Esophagus muscularis mucosa (tissue), 4 donors: ENCODE measurements at regions not wholly inside any gene's neighbourhood (a gene's known extent, or its start where the extent isn't known, plus 50 kb on each side); places are given as distances from the start of the nearest gene placed in this dataset.

ENCODE experiments used
- DNase-seq: peaks from one replicate; pipeline ENCODE4 v3.0.0-alpha.2; 2017; ENCODE audit errors: extremely low spot score
- H3K27ac ChIP-seq, 4 donors: fragments of 200-600 bp; sonication (generic); replicated peaks in 1 of 4; 1 replicate in 3 of 4; 2 replicates in 1 of 4; pipeline ENCODE4 v1.5.1; 2016 to 2019; ENCODE audit warnings: mild to moderate bottlenecking in 1 of 4
- H3K27me3 ChIP-seq, 4 donors: fragments of 200-600 bp; sonication (generic); one replicate each; pipeline versions ENCODE4 v1.5.1 to v1.6.0; 2016 to 2019
- H3K36me3 ChIP-seq, 4 donors: fragments of 200-600 bp; sonication (generic); one replicate each; pipeline ENCODE4 v1.5.1; 2016 to 2019
- H3K4me1 ChIP-seq, 4 donors: fragments of 200-600 bp; sonication (generic); one replicate each; pipeline ENCODE4 v1.5.1; 2016 to 2019
- H3K4me3 ChIP-seq, 4 donors: fragments of 200-600 bp; sonication (generic); 1 replicate in 2 of 4; 2 replicates in 2 of 4; pipeline ENCODE4 v1.5.1; 2016 to 2019; ENCODE audit warnings: mild to moderate bottlenecking in 4 of 4, moderate library complexity in 1 of 4
- H3K9me3 ChIP-seq, 4 donors: fragments of 200-600 bp; sonication (generic); 1 replicate in 3 of 4; 2 replicates in 1 of 4; pipeline ENCODE4 v1.5.1; 2016 to 2019
- EP300 ChIP-seq: sonication (generic); formaldehyde crosslinking; IDR thresholded peaks from one replicate; pipeline ENCODE4 v1.6.1; 2017; ENCODE audit warnings: antibody characterized with exemption
- POLR2A ChIP-seq: fragments of 450-650 bp; IDR thresholded peaks from one replicate; pipeline ENCODE4 v1.6.1; 2017; ENCODE audit warnings: antibody characterized with exemption, moderate library complexity, mild to moderate bottlenecking, low read depth
- POLR2AphosphoS5 ChIP-seq, 2 donors: sonication (generic); formaldehyde crosslinking; IDR thresholded peaks; one replicate each; pipeline ENCODE4 v1.6.1; 2017; ENCODE audit warnings: antibody characterized with exemption in 2 of 2
- WGBS: methylation state at CpG from one replicate; pipeline ENCODE4 v1.1.5; 2018; 5-methylcytosine and 5-hydroxymethylcytosine counted together
- intact Hi-C: fragments of 100-400 bp; cut with DNase I; formaldehyde crosslinking; loops from one replicate; pipeline ENCODE4 v1.15.1; 2023
- TF ChIP-seq, protein P1 (sequence below), 3 experiments: fragments of 200-600 bp in 2 of 3; fragments of 450-650 bp in 1 of 3; sonication (generic) in 2 of 3; IDR thresholded peaks; one replicate each; pipeline ENCODE4 v1.5.1; 2017 to 2019; ENCODE audit warnings: antibody characterized with exemption in 3 of 3, mild to moderate bottlenecking in 2 of 3, moderate library complexity in 1 of 3

DNA sequence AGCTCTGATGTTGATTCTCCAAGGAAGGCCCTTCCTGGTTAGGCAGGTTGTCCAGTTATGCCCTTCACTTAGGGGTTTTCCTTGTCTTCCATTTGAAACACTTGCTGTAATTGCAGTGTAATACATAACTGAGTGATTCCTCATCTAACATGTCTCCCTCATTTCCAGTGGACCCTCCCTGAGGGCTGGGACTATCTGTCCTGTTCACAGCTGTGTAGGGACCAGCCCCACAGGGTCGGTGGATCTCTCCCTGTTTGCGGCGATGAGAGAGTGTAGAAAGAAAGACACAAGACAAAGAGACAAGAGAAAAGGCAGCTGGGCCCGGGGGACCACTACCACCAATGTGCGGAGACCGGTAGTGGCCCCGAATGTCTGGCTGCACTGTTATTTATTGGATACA is 135.9 kb upstream of the EEPD1 start:
- WGBS: 94% methylated on average over 7 of the region's 7 CpGs
- intact Hi-C loops: no loop called here
- no peaks in the 10 kb centered on the region for H3K9me3 ChIP-seq

DNA sequence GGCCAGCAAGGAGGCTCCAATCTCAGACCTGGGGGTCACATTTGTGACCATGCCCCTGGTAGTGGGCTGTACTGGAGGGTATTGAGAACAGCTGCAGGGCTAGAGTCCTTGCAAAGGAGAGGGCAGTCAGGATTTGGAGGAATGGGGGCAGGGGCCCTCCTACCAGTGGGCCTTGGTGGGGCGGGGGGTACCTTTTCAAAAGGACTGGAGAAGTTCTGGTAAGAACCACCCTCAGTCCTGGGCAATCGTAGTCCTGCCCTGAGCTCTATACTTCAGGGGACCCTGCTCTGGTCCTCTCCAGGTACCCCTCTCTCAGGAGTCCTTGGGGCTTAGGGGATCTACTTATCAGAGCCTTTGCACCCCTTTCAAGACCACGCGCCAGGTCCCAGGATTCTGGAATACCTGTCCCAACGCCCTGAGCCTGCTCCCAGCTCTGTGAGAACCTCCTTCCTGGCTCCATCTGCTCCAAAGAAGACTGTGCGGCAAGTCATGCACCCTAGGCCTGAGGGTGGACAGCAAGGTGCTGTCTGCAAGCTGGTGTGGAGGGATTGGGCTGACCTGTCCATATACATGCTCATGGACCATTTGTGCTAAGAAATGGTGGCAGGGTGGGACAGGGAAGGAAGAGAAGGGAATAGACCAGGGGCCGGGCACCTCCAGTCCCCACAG is 134.1 kb upstream of the EEPD1 start:
- Histone ChIP-seq H3K9me3 (no peaks in the 10 kb centered on the region), H3K36me3 (no peaks in the 10 kb centered on the region), H3K27me3 (no peaks in the 10 kb centered on the region), H3K27ac (no peak overlapping the region), H3K4me3 (no peak overlapping the region), H3K4me1 (peaks cover 6 to 33% (median 28%) of the 10 kb centered on the region in 4 donors)
- no peak for TF ChIP-seq POLR2A
- TF ChIP-seq POLR2AphosphoS5 (IDR thresholded peaks at IDR 0.05): no peak
- no peak for TF ChIP-seq EP300
- TF ChIP-seq, protein P1, sequence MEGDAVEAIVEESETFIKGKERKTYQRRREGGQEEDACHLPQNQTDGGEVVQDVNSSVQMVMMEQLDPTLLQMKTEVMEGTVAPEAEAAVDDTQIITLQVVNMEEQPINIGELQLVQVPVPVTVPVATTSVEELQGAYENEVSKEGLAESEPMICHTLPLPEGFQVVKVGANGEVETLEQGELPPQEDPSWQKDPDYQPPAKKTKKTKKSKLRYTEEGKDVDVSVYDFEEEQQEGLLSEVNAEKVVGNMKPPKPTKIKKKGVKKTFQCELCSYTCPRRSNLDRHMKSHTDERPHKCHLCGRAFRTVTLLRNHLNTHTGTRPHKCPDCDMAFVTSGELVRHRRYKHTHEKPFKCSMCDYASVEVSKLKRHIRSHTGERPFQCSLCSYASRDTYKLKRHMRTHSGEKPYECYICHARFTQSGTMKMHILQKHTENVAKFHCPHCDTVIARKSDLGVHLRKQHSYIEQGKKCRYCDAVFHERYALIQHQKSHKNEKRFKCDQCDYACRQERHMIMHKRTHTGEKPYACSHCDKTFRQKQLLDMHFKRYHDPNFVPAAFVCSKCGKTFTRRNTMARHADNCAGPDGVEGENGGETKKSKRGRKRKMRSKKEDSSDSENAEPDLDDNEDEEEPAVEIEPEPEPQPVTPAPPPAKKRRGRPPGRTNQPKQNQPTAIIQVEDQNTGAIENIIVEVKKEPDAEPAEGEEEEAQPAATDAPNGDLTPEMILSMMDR (IDR thresholded peaks at IDR 0.05): no peak
- no peak for DNase-seq
- intact Hi-C loops: no loop called here
- WGBS: 92% methylated on average over 6 of the region's 7 CpGs

More for the DNA sequence above, 135.9 kb upstream of the EEPD1 start:
- Histone ChIP-seq H3K27me3 (no peaks in the 10 kb centered on the region), H3K36me3 (no peaks in the 10 kb centered on the region), H3K4me1 (peaks cover 3 to 30% (median 22%) of the 10 kb centered on the region in 4 donors), H3K4me3 (no peak overlapping the region), H3K27ac (no peak overlapping the region)
- no peak for DNase-seq
- TF ChIP-seq POLR2A (no peak), EP300 (no peak), POLR2AphosphoS5 (IDR thresholded peaks at IDR 0.05) (no peak)
- TF ChIP-seq, protein P1 (IDR thresholded peaks at IDR 0.05): no peak

DNA sequence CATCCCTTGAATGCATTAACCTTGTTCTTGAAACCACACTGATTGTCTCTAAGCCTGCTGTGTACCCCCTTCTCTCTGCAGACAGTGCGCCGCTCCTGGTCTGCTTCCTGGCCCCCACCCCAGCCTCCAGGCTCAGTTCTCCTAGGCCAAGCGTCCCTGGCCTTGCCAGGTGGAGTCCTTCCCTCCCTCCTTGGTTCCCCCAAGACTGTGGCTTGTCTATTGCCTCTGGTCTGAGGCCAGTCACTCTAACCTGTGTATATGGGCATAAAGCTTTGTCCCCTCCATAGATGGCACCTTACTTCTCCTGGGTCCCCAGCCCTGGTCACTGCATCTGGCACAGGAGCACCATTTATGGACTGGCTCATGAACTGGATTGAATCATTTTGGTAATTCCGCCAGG is 133.5 kb upstream of the EEPD1 start:
- intact Hi-C loops: no loop called here
- H3K27ac ChIP-seq: no peak overlapping the region
- WGBS: 100% methylated on average over 4 of the region's 4 CpGs
- H3K9me3 ChIP-seq: no peaks in the 10 kb centered on the region
- no peaks in the 10 kb centered on the region for H3K27me3 ChIP-seq
- peaks cover 6 to 33% (median 28%) of the 10 kb centered on the region in 4 donors for H3K4me1 ChIP-seq
- TF ChIP-seq, protein P1 (IDR thresholded peaks at IDR 0.05): no peak
- TF ChIP-seq EP300 (no peak), POLR2A (no peak), POLR2AphosphoS5 (IDR thresholded peaks at IDR 0.05) (no peak)
- no peaks in the 10 kb centered on the region for H3K36me3 ChIP-seq
- no peak for DNase-seq
- H3K4me3 ChIP-seq: no peak overlapping the region

DNA sequence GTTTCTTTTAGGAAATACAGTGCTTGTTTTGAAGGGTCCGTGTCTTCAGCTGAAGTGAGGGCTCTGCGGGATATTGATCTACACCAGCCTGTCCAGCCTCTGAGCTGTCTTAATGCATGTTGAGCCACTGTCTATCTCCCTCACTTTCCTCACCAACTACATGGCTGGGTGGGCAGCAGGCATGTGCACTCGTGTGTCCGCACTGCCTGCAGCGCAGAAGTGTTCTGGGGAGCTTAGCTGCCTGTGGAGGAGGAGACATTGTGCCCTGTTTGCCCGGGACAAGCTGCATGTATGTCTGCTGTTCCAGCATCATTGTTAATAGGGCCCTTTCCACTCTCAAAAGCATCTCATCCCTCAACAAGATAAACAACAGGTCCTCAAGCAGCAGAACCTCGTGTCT is 133.1 kb upstream of the EEPD1 start:
- TF ChIP-seq POLR2AphosphoS5 (IDR thresholded peaks at IDR 0.05) (no peak), EP300 (no peak), POLR2A (no peak)
- TF ChIP-seq, protein P1 (IDR thresholded peaks at IDR 0.05): no peak
- DNase-seq: no peak
- WGBS: 85% methylated on average over 7 of the region's 7 CpGs
- H3K9me3 ChIP-seq: no peaks in the 10 kb centered on the region
- H3K4me3 ChIP-seq: no peak overlapping the region
- intact Hi-C loops: no loop called here
- peaks cover 6 to 33% (median 28%) of the 10 kb centered on the region in 4 donors for H3K4me1 ChIP-seq
- no peaks in the 10 kb centered on the region for H3K36me3 ChIP-seq
- peak overlapping the region in 2 of 4 donors; percentile 47 to 63 for H3K27ac ChIP-seq
- H3K27me3 ChIP-seq: no peaks in the 10 kb centered on the region

DNA sequence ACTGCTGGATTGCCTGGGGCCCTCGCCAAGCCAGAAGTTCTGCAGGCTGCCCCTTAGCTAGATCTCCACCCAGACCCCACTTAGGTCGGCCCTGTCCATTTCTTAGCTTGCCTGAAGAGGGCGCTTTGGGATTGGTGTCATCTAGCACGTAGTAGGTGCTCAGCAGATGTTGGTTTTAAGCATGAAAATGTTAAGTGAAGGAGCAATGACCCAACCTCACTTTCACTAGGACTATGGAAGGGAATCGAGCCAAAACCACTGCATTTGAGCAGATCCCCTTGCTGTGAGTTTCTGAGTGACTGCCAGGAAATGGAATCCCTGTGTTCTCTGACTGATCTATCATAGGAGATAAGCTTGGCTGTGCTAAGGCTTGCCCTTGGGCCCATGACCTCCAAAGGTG is 131.7 kb upstream of the EEPD1 start:
- TF ChIP-seq, protein P1 (IDR thresholded peaks at IDR 0.05): peak in 2 of 3 experiments; percentile 32 to 46
- no peak for TF ChIP-seq EP300
- H3K4me3 ChIP-seq: no peak overlapping the region

More for the DNA sequence above, 131.7 kb upstream of the EEPD1 start:
- H3K27me3 ChIP-seq: no peaks in the 10 kb centered on the region
- 83% methylated on average over 5 of the region's 5 CpGs for WGBS
- intact Hi-C loops: no loop called here
- H3K27ac ChIP-seq: peak overlapping the region in 3 of 4 donors; percentile 13 to 63 (median 47)
- no peaks in the 10 kb centered on the region for H3K9me3 ChIP-seq
- H3K4me1 ChIP-seq: peaks cover 6 to 33% (median 28%) of the 10 kb centered on the region in 4 donors
- DNase-seq: no peak
- H3K36me3 ChIP-seq: no peaks in the 10 kb centered on the region
